OCI-LY7 (cell line): ENCODE measurements at regions not wholly inside any gene's neighbourhood (a gene's known extent, or its start where the extent isn't known, plus 50 kb on each side); places are given as distances from the start of the nearest gene placed in this dataset.

ENCODE experiments used
- CTCF ChIP-seq: fragments of 200-600 bp; sonication (generic); conservative IDR thresholded peaks from 2 replicates; pipeline ENCODE4 v1.5.1; 2014; ENCODE audit warnings: mild to moderate bottlenecking, antibody characterized with exemption, low read length, moderate library complexity, mixed read lengths
- EZH2phosphoT487 ChIP-seq: fragments of 200-600 bp; sonication (generic); IDR thresholded peaks from 2 replicates; pipeline ENCODE4 v1.6.1; 2018; ENCODE audit warnings: low read depth, borderline replicate concordance, mild to moderate bottlenecking, mixed run types, antibody characterized with exemption, low read length, moderate library complexity, mixed read lengths

DNA sequence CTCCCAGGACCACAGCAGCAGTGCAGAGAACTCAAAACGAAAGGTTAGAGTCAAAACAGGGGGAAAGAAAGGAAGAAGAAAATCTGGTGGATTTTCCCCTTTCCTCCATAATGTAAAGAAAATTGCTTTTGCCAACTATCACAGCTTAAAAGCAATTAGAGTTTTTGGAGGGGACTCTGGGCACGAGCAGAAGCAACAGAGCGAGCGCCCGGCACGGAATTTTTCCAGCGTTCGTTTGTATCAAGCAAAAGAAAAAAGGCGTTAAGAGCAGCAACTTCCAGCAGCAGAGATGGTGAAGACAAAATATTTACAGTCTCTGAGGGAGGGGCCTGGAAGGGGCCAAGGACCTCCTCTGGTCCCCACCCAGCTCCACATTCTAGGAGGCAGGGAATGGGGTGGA is 174.9 kb upstream of the LINGO1 start:
- TF ChIP-seq CTCF (no peak), EZH2phosphoT487 (no peak)
